GM19372 (cell line): ENCODE measurements at regions not wholly inside any gene's neighbourhood (a gene's known extent, or its start where the extent isn't known, plus 50 kb on each side); places are given as distances from the start of the nearest gene placed in this dataset.

Experiments used
- ATAC-seq: cut with Tn5 transposase; IDR thresholded peaks from one replicate; pipeline ENCODE4 v1.9.1; 2021; ENCODE audit warnings: mild to moderate bottlenecking, low read depth, moderate library complexity; ENCODE audit not compliant: unreplicated experiment

GRCh38 chr10:128367807-128368206 is 241.6 kb upstream of the MKI67 start:
- ATAC-seq, result no peak

- ATAC-seq, result no peak
Observed at GRCh38 chr10:128369101-128369650, 243.0 kb upstream of the MKI67 start.

DNA sequence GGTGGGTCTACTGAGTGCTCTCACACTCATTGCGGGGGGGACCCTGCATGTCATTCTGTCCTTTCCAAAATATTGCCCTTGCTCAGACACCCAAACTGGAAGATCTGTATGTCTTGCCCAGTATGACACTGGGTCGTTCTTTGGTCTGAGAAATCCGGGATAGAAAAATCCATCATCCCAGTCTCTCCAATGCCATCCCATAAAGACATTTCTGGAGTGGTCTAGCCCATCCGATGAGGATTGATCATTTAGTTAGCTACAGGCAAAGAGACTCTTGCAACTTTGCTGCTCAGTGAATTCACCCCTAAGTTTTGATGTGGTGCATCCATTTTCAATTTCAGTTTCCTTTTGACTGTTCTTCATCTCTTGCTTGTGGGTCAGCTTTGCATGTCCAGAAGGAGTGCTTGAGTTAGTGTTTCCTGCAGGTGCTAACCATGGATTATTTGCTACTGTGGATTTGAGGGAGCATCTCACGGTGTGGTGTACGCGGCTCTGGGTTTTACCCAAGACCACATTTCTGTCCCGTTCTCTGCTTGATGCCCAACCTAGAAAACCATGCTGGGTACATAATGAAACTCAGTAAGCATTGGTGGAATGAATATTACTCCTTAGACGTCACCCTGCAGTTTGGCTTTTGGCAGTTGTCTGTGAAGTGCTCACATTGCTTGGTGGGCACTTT is 247.0 kb upstream of the MKI67 start:
- peak; percentile 97 for ATAC-seq

DNA sequence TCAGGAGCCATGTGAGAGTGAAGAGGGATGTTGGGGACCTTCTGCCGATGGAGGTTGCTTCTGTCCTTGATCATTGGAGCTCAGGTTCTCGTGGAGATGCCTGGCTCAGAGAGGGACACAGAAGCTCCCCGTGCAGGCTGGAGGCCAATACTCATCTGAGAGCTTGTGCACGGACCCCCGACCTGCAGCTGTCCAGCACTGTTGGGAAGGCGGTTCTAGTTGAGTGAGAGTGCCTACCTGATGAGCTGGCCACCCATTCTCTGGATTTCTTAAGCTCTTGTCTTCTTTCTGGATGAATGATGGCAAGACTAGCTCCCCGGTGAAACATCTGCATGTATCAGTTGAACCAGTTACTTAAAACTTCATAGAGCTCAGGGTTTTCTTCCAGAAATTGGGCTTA is 247.6 kb upstream of the MKI67 start:
- ATAC-seq, result no peak

DNA sequence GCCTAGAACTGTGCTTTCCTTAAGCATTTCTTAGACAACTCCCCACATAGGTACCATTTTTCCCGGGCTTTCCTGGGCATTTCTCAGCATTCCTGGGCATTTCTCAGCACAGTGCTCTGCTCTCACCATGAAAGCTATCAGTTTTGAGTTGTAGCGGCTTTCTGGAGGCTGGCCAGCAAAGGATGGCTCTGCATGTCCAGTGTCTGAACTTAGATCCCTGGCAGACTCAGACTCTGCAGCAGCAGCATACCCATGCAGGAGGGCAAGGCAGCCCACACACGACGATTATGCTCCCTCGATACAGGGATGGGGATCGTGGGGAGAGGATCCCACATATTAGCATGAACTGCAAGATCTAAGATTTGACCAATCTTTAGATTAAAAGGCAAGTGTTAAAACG is 248.9 kb upstream of the MKI67 start:
- no peak for ATAC-seq

DNA sequence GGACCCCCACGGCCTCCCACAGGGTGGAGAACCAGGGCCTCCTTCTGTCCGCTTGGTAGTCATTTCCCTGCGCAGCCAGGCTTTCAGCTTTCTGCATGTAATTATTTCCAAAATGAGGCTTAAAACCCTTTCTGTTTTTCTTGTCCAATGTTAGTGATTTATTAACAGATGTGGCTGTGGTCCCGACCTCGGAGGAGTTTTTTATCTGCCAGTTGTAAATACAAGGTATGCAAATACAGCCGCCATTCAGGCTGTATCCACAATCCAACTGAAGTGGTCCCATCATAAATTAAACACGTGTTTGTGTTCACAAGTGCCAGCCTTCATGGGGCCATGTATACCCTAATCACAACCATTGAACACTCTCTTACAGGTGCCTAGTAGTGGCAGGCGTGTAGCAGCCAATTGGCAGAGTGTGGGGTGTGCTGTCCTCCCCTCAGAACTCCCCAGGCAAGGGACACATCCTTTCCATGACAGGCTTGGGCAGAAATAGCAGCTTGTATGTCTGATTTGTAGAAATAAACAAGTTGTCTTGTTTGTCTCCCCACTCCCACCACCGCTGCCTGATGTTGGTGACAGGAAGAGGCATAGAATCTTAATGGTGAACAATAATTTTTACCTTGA is 251.3 kb upstream of the MKI67 start:
- ATAC-seq, result no peak

DNA sequence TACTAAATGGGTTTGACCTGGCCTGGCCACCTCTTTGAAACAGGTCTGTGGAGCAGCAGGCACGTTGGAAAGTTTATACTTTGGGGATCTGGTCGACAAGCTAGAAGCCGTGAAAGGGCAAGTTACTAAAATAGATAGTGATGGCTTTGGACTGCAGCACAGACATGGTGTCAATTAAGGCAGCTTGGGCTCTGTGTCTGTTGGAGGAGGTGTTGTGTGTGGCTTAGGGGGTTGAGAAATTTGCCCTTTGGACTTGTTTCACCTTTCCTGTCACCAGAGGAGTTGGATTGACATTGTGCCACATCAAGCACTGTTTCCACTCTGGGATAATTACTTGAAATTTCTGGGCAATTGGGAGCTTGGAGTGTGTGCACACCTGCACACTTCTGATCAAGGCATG is 251.8 kb upstream of the MKI67 start:
- ATAC-seq, result no peak

- no peak for ATAC-seq
Observed at GRCh38 chr10:128380946-128381345, 254.7 kb upstream of the MKI67 start.

DNA sequence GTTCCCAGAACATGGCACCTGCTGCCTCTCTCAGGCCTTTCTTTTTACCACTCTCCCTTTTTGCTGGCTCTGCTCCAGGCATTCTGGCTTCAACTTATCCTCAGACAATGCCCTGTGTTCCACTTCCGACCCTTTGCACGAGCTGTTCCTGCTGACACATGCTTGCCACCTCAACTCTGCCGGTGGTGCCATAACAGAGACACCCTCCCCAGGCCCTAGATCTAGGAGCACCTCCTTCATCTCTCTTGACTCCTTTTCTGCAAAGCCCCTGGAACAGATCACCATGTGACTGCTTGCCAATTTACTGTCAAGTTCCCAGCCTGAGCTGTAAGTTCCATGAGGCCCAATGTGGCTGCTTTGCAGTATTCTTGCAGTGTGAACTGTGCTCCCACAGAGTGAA is 256.0 kb upstream of the MKI67 start:
- ATAC-seq, result no peak

GRCh38 chr10:128384831-128385230 is 258.6 kb upstream of the MKI67 start:
- ATAC-seq, result no peak

GRCh38 chr10:128386231-128386630 is 260.0 kb upstream of the MKI67 start:
- ATAC-seq, result no peak

DNA sequence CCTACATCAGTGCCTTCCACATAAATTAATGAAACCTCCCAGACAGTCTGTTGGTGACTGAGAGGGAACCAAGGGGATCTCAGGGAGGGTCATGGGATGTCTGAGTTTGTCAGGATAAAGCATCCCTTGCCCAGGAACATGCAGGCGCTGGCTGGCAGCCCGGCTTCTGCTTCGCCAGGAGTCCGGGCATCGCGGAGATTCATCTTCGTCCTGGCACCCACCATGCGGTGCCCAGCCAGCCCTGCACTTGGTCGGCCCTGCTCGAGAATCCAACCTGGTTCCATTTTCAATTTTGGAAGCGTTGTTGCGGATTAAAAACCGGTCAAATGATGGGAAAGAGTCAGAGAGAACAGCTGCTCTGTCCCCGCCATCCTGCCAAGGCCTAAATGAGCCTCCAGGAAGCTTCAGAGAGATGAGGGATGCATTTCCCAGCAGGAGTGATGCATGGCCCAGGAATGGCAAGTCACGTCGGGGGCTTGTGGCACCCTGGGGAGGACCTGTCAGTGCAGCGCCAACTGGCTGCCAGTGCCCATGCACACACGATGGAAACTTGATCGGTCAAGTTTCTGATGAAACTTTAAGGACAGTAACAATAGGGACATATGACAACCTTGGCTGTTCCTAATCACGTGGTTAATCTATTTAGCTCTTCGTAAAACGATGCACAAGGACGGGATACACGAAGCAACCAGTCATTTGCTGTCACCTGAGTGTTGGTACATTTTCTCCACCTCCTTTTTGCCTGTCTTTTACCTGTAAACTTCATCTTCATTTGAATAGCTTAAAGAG is 260.8 kb upstream of the MKI67 start:
- ATAC-seq, result no peak

DNA sequence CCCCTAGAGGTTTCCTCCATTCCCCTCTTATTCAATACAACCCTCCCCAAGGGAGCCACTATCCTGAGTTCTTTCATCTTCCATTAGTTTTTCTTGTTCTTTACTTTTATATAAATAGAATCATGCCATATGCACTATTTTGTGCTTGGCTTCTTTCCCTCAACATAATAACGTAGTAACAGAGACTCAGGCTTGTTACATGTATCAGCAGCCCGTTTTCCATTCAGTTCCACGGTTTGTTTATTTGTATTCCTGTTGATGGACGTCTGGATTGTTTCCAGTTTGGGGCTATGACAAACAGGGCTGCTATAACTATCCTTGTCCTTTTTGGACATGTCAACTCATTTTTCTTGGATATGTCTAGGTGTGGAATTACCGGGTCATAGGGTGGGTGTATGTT is 264.4 kb upstream of the MKI67 start:
- ATAC-seq, result no peak

- no peak for ATAC-seq
Observed at GRCh38 chr10:128393546-128393945, 267.3 kb upstream of the MKI67 start.

DNA sequence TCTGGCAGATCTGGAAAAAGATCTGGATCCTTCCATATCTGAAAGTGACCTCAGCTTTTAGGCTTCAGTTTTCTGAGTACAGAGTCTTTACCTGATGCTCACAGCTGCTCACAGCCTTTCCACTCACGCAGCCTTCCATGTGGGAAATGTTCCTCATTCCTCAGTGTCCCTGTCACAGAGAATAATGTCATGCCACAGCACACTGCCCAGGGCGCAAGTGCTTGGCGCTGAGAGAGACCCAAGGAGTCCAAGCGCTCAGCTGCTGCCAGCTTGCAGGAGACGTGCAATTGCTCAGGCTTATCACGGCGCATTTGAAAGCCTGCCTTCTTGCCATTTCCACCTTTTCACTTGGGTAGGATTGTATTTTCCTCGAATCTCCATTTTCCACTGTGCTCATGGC is 271.9 kb upstream of the MKI67 start:
- no peak for ATAC-seq

DNA sequence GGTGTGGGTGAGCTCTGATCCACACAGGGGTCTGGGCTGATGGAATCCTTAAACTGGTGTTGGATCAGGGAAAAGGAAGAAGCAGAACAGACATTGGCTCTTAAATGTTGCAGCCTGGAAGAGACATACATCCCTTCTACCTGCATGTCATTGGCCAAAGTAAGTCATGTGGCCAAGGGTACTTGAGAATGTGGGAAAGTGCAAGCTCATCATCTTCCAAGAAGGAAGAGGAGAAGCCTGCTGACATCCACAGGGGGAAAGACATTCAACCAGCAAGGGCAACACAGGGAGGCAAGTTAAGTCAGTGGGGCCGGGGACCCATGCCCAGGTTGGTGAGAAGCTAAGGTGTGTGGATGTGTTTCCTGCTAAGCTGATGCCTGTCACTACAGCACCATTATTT is 272.8 kb upstream of the MKI67 start:
- no peak for ATAC-seq

DNA sequence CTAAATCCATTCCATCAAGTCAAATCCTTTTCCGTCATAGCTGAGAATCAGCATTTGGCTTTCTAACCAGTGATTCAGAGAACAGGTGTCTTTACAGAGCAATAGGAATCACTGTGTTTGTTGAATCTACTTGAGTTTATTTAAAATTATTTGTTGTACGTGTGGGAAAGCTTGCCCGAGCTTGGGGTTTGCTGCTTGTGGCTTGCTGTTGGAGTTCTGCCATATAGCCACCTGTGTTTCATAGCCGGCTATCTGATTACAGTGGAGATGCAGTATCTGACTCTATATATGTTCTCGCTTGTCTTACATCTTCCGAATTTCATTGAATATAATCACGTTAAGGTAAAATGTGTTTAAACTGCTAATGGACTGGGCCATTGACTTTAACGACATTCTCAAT is 274.3 kb upstream of the MKI67 start:
- no peak for ATAC-seq

DNA sequence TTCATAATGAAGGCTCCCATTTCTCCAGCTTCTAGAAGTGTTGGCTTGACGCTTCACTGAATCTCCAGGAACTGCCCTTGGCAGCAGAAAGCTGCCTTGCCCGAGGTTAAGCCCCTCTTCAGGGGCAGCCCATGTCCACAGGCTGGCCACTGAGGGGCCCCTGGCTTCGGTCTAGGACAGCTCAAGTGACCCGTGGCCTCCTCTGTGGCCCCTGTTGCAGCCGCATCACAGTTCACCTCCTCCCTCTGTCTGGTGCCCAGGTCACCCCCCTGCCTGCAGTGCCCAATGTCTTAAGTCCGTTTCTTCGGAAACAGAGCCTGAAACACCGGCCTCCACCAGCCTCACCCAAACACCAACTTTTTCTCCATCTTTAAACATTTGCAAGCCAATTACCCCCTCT is 279.2 kb upstream of the MKI67 start:
- ATAC-seq, result no peak

DNA sequence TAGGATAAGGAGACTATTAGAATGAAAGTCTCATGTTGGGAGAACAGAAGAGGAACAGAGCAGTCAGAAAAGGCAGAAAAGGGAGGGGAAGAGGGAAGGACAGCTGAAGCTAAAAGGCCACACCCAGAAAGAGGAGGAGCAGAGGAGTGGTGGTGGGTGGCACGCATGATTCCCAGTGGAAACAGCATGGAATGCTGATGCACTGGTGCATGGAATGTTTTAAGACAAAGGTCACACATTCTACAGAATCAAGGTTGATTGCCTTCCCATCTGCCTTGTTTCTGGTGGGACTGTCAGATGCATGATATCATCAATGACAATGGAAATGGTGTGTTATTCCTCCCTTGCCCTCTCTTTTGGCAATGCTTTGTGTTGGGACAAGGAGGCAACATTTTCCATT is 285.4 kb upstream of the MKI67 start:
- no peak for ATAC-seq

GRCh38 chr10:128414568-128414967 is 288.3 kb upstream of the MKI67 start:
- no peak for ATAC-seq

GRCh38 chr10:128416231-128416630 is 290.0 kb upstream of the MKI67 start:
- ATAC-seq, result no peak

GRCh38 chr10:128417826-128418225 is 291.6 kb upstream of the MKI67 start:
- ATAC-seq, result no peak
